Fibroblast of lung (primary cell): ENCODE measurements at regions not wholly inside any gene's neighbourhood (a gene's known extent, or its start where the extent isn't known, plus 50 kb on each side); places are given as distances from the start of the nearest gene placed in this dataset.
"Not testable (repeated sequence)": the region's sequence is repeated elsewhere in the genome, so short reads cannot be mapped to it uniquely, and the experiment has no call there.

ENCODE experiments used
- CTCF ChIP-seq, 2 donors: IDR thresholded peaks in 1 of 2; conservative IDR thresholded peaks in 1 of 2; 1 replicate in 1 of 2; 2 replicates in 1 of 2; pipeline ENCODE4 v1.5.1; 2011 to 2012; ENCODE audit warnings: low read length in 2 of 2, control low read depth in 1 of 2, inconsistent platforms in 1 of 2, low read depth in 1 of 2, mild to moderate bottlenecking in 1 of 2
- EZH2 ChIP-seq: IDR thresholded peaks from 2 replicates; pipeline ENCODE4 v1.5.1; 2012; ENCODE audit warnings: low read length, control low read depth, mild to moderate bottlenecking; ENCODE audit errors: missing control alignments

GRCh38 chr22:15854978-15855377 lies 165.2 kb downstream of the POTEH start:
- not testable (repeated sequence) for TF ChIP-seq CTCF (conservative IDR thresholded peaks at IDR 0.05 in 1 of 2, IDR thresholded peaks at IDR 0.05 in 1 of 2; ENCODE audit: low read depth in 1 of 2, low read length in 2 of 2); EZH2
